G401 (cell line): ENCODE measurements at regions not wholly inside any gene's neighbourhood (a gene's known extent, or its start where the extent isn't known, plus 50 kb on each side); places are given as distances from the start of the nearest gene placed in this dataset.
A peak's percentile ranks its signal among the peaks of the same experiment; 100 is the strongest.

ENCODE experiments used
- DNase-seq: peaks from one replicate; pipeline ENCODE4 v3.0.0-alpha.2; 2015; ENCODE audit warnings: low spot score
- in situ Hi-C: cut with HindIII; loops from 2 replicates; pipeline ENCODE4 v1.10.0; 2016; ENCODE audit warnings: low sequenced_read_pairs, mixed read lengths

GRCh38 chr11:92504534-92504933 is 279.9 kb downstream of the FAT3 start:
- DNase-seq = no peak
- in situ Hi-C loops = no loop called here

- DNase-seq = no peak
- in situ Hi-C loops = no loop called here
Observed at GRCh38 chr11:92505689-92506088, 281.1 kb downstream of the FAT3 start.

- DNase-seq = no peak
- in situ Hi-C loops = no loop called here
Observed at GRCh38 chr11:92506809-92507336, 282.3 kb downstream of the FAT3 start.

- in situ Hi-C loops = no loop called here
- no peak for DNase-seq
Observed at GRCh38 chr11:92510591-92510990, 286.0 kb downstream of the FAT3 start.

DNA sequence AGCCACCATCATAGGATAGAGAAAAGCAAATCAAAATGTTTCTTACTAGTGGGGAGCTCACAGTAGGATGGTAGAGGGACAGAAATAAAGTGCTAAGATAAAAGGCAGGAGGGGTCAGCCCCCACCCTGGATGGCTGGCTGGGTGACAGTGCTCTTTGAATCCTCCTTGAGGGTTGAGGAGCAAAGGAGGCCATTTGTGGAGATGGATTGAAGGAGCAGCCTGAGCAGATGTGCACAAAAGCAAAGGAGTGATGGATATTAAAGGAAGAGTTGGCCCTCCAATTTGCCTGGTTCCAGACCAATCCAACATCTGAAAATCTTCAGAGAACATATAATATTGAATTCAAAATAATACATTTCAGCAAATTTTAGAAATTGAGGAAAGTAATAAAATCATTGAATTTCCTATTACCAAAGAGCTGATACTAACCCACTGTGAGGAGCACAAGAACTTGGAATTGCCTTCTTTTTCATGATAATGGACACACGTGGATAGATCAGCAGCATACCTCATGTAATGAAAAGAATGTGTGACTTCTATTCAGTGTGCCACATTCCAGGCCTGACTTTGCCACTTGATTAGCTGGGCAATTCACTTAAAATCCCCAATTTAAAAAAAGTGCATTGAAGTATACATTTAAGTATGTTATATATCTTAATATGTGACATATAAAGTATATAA is 287.0 kb downstream of the FAT3 start:
- in situ Hi-C loops = no loop called here
- no peak for DNase-seq

DNA sequence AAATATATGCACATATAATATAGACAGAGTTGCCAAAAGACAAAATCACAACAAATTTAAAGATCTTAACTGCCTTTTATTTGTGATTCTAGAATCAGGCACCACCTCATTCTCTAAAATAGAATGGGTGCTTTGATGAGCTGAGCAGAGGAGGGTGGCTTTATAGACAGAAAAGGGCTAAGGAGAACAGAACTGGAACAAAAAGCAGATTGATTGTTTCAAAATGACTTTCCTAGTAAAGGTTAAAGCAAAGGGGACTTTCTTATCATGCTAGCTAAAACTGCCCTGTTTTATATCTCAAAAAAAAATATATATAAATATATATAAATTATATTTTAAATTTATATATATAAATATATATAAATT is 287.6 kb downstream of the FAT3 start:
- in situ Hi-C loops = no loop called here
- DNase-seq = no peak

DNA sequence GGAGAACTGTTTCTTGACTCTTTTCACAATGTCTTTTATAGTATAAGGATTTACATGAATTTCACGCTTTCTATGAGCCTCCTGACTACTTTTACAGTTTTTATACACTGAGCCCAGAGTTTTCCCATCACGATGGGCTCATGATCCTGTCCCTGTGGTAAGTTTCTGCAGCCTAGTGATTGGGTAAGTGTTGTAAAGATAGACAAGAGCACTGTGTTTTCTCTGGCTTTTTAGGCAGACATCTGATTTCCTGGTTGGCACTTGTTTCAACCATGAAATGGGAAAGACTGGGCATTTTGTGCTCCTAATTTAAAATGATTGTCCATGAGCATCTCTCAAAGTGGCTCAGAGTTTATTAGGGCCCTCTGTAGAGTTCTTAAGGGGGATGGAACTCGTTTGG is 299.0 kb downstream of the FAT3 start:
- no peak for DNase-seq
- in situ Hi-C loops = no loop called here

GRCh38 chr11:92524542-92524941 is 299.9 kb downstream of the FAT3 start:
- no peak for DNase-seq
- in situ Hi-C loops = no loop called here

DNA sequence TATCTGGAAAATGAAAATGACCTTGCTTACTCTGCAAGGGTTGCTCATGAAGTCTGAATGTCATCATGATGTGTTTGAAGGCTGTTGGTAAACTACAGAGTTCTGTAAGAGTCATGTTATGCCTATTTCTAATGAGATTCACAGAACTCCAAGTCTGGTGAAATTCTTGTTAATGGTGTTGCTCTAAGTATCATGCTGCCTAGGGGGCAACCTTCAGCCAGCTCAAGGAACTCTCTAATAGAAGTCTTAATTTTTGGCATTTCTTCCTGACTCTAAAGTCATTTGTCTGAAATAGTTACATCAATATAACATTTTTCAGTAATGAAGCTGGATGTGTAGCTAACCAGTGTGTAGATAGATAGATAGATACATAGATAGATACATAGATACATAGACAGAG is 302.8 kb downstream of the FAT3 start:
- in situ Hi-C loops = no loop called here
- no peak for DNase-seq

GRCh38 chr11:92528001-92528400 is 303.4 kb downstream of the FAT3 start:
- no peak for DNase-seq
- in situ Hi-C loops = no loop called here

DNA sequence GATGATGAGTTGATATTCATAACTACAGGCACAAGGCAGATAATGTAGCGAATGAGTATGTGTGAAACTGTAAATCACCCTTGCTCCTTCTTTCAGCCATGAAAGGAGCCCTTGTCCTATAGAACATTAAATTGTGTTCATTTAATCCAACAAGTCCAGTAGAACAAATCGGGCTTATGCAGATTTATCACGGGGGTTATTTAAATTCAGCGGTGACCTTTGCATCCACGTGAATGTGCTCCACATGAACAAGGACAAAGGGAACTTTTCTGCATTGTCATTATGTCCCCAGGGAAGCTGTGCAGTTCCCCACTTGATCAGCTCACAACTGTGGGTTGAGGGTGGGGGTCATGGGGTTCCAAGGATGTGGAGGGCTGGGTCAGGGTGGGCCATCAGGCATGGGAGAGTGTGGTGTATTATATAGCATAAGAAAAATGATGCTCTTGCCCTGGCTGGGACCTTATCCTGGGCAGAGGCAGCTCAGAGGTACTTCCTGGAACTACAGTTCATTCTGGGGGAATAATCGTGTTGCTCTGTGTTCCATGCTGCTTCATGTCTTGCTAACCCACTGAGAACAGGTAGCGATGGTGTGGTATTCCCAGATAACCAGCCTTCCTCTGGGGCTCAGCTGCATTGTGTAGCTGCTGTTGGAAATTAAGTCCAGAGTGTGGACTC is 306.6 kb downstream of the FAT3 start:
- no peak for DNase-seq
- in situ Hi-C loops = no loop called here

- in situ Hi-C loops = no loop called here
- no peak for DNase-seq
Observed at GRCh38 chr11:92533657-92534335, 309.2 kb downstream of the FAT3 start.

GRCh38 chr11:92536883-92537282 is 312.3 kb downstream of the FAT3 start:
- DNase-seq = no peak
- in situ Hi-C loops = no loop called here

DNA sequence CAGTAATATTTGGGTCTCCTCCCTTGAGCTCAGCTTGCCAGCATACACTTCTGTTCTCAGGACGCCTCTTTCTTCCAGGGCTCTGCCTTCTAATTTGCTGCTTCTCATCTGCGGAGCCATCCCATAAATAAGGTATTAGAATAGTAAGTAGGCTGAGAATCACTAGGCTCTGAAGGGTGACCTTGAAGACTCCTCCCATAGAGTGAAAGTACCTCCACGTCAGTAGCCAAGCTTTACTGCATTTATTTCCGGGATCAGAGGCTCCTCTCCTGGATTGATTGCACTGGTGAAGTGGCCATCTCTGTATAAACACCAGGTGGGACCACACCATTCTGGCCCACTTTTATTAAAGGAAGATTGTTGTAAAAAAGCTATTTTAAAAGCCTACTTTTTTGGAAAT is 315.5 kb downstream of the FAT3 start:
- in situ Hi-C loops = no loop called here
- no peak for DNase-seq

GRCh38 chr11:92545906-92546471 is 321.4 kb downstream of the FAT3 start:
- DNase-seq = no peak
- in situ Hi-C loops = no loop called here

DNA sequence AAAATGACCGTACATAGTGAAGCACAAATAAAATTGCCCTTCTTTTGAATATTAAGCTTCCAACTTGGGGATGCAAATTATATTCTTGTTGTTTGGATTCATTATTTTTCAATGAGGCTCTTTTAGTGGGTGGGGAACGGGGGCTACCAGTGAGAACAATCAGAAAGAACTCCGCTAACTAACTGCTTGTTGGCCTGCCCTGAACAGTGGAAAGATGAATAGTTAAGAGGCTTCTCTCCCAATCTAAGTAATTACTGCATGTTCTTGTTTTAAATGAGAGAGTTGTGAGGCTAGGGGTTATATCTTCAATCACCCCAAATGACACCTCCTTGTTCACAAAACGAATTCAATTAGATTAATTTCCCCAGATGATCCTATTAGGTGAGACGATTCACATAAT is 322.0 kb downstream of the FAT3 start:
- in situ Hi-C loops = no loop called here

DNA sequence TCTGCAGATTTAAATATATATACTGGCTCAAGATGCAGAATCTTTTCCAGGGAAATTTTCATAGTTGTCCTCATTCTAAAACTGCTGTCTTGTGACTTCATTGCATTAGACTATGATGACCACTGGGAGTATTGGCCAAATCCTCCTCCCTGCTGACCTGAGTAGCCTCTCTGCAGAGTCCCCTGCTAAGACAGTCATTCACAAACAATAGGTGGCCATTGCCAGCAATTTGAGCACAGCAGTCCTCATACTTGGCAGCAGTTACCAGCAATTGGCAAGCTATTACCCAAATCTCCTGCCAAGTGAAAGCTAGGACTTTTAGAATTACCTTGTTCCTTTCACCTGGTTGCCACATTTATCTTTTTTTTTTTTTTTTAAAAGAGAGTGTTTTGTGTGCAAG is 325.8 kb downstream of the FAT3 start:
- in situ Hi-C loops = no loop called here
- peak; percentile 41 for DNase-seq

More for the DNA sequence above, 322.0 kb downstream of the FAT3 start:
- DNase-seq = no peak

- in situ Hi-C loops = no loop called here
- DNase-seq = no peak
Observed at GRCh38 chr11:92550871-92551270, 326.3 kb downstream of the FAT3 start.

DNA sequence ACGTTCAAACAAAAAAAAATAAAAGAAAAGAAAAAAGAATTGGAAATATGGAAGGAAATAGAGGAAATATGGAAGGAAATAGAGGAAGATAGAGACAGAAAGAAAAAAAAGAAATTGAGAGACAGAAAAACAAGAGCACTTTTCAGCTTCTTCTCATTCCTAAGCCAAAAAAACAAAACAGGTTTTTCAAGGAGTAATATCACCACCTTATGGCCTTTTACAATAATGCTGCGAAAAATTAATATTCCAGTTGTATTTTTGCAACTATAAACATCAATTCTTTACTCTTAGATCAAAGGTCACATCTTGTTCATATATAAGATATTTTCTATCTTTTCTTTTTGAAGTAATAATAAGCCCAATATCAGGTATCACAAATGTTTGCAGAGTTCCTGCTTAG is 328.3 kb downstream of the FAT3 start:
- in situ Hi-C loops = no loop called here
- DNase-seq = no peak

- in situ Hi-C loops = no loop called here
- DNase-seq = no peak
Observed at GRCh38 chr11:92554688-92555087, 330.1 kb downstream of the FAT3 start.
